Stimulated activated CD4-positive, alpha-beta T cell treated with anti-CD3 and anti-CD28 coated beads, Interleukin-2, amount 100 ng/mL, for 48 hours (primary cell): ENCODE measurements at regions not wholly inside any gene's neighbourhood (a gene's known extent, or its start where the extent isn't known, plus 50 kb on each side); places are given as distances from the start of the nearest gene placed in this dataset.
A peak's percentile ranks its signal among the peaks of the same experiment; 100 is the strongest.

Experiments used
- DNase-seq, 2 donors: peaks; one replicate each; pipeline ENCODE4 v3.0.0-alpha.2; 2020

GRCh38 chr4:36494016-36494415 is 212.6 kb downstream of the DTHD1 start:
- no peak for DNase-seq

- DNase-seq = no peak
Observed at GRCh38 chr4:36494747-36495146, 213.3 kb downstream of the DTHD1 start.

- no peak for DNase-seq
Observed at GRCh38 chr4:36502350-36502749, 220.9 kb downstream of the DTHD1 start.

- DNase-seq = no peak
Observed at GRCh38 chr4:36508394-36508793, 227.0 kb downstream of the DTHD1 start.

- DNase-seq = no peak
Observed at GRCh38 chr4:36509845-36510244, 228.4 kb downstream of the DTHD1 start.

GRCh38 chr4:36511785-36512184 is 230.4 kb downstream of the DTHD1 start:
- no peak for DNase-seq

- DNase-seq = no peak
Observed at GRCh38 chr4:36516522-36517095, 235.2 kb downstream of the DTHD1 start.

- DNase-seq = no peak
Observed at GRCh38 chr4:36523182-36523581, 241.8 kb downstream of the DTHD1 start.

GRCh38 chr4:36532670-36533379 is 251.4 kb downstream of the DTHD1 start:
- DNase-seq = no peak

GRCh38 chr4:36533944-36534343 is 252.5 kb downstream of the DTHD1 start:
- DNase-seq = no peak

GRCh38 chr4:36547383-36547782 is 266.0 kb downstream of the DTHD1 start:
- DNase-seq = no peak

GRCh38 chr4:36549252-36549651 is 267.8 kb downstream of the DTHD1 start:
- no peak for DNase-seq

- no peak for DNase-seq
Observed at GRCh38 chr4:36549992-36550391, 268.6 kb downstream of the DTHD1 start.

GRCh38 chr4:36551697-36552214 is 270.3 kb downstream of the DTHD1 start:
- DNase-seq = peak; percentile 3 to 4

- DNase-seq = no peak
Observed at GRCh38 chr4:36553029-36553428, 271.6 kb downstream of the DTHD1 start.

- DNase-seq = no peak
Observed at GRCh38 chr4:36553453-36553852, 272.0 kb downstream of the DTHD1 start.

- no peak for DNase-seq
Observed at GRCh38 chr4:36556984-36557383, 275.6 kb downstream of the DTHD1 start.

GRCh38 chr4:36568575-36568974 is 287.2 kb downstream of the DTHD1 start:
- DNase-seq = no peak

- DNase-seq = no peak
Observed at GRCh38 chr4:36573441-36573840, 292.0 kb downstream of the DTHD1 start.

GRCh38 chr4:36574816-36575215 is 293.4 kb downstream of the DTHD1 start:
- no peak for DNase-seq

- DNase-seq = no peak
Observed at GRCh38 chr4:36582198-36582597, 300.8 kb downstream of the DTHD1 start.

- DNase-seq = no peak
Observed at GRCh38 chr4:36587909-36588472, 306.6 kb downstream of the DTHD1 start.

- no peak for DNase-seq
Observed at GRCh38 chr4:36590343-36590742, 308.9 kb downstream of the DTHD1 start.

- DNase-seq = no peak
Observed at GRCh38 chr4:36601864-36602495, 320.6 kb downstream of the DTHD1 start.
